Lower lobe of right lung (tissue), 2 donors: ENCODE measurements at regions not wholly inside any gene's neighbourhood (a gene's known extent, or its start where the extent isn't known, plus 50 kb on each side); places are given as distances from the start of the nearest gene placed in this dataset.

Source experiments
- ATAC-seq, 2 donors: fragments of 200-7000 bp; cut with Tn5 transposase; one replicate each; pipeline ENCODE4 v1.9.1; 2020 to 2022; ENCODE audit warnings: mild to moderate bottlenecking in 2 of 2, moderate library complexity in 2 of 2
- DNase-seq: peaks from one replicate; pipeline ENCODE4 v3.0.0-alpha.2; 2020
- H3K27ac ChIP-seq: fragments of 200-600 bp; one replicate; pipeline ENCODE4 v1.8.0; 2022
- H3K27me3 ChIP-seq: fragments of 200-600 bp; one replicate; pipeline ENCODE4 v1.8.0; 2022; ENCODE audit warnings: low read depth
- H3K36me3 ChIP-seq: fragments of 200-600 bp; one replicate; pipeline ENCODE4 v1.8.0; 2022; ENCODE audit warnings: mild to moderate bottlenecking
- H3K4me1 ChIP-seq: fragments of 200-600 bp; one replicate; pipeline ENCODE4 v1.8.0; 2022
- H3K4me3 ChIP-seq: fragments of 200-600 bp; one replicate; pipeline ENCODE4 v1.8.0; 2022; ENCODE audit warnings: mild to moderate bottlenecking
- H3K9me3 ChIP-seq: fragments of 200-600 bp; one replicate; pipeline ENCODE4 v1.8.0; 2022
- intact Hi-C: fragments of 100-400 bp; cut with DNase I; formaldehyde crosslinking; loops from one replicate; pipeline ENCODE4 v1.11.0; 2022
- TF ChIP-seq, protein P1 (sequence below): fragments of 200-600 bp; IDR thresholded peaks from one replicate; pipeline ENCODE4 v1.8.0; 2022; ENCODE audit warnings: antibody characterized with exemption, mild to moderate bottlenecking
- donor health status: DM: no; HTN: yes; CAD: no; lungs with severe emphysema.

DNA sequence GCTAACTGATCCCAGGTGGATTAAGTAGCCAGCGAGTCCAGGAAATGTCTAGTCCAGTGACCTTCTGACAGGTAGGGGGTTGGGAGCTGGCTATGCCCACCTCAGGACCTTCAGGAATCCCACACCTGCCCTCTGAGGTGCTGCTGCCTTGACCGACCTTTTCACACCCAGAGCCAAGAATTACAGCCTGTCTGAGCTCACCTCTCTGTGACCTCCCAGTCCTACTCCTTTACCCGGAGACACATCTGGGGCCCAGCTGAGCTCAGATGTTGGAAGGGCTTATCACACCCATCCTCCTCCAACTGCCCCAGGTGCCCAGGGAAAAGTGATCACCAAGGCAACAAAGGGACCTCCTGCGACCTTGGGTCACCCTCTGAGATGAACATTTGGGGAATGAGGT, 413.3 kb upstream of the TNP1 start:
- intact Hi-C loops = no loop called here
- Histone ChIP-seq H3K27ac (no peak overlapping the region), H3K4me3 (no peak overlapping the region), H3K4me1 (no peaks in the 10 kb centered on the region), H3K36me3 (no peaks in the 10 kb centered on the region), H3K9me3 (no peaks in the 10 kb centered on the region), H3K27me3 (no peaks in the 10 kb centered on the region)
- DNase-seq (no peak), ATAC-seq (no peak)
- TF ChIP-seq, protein P1, sequence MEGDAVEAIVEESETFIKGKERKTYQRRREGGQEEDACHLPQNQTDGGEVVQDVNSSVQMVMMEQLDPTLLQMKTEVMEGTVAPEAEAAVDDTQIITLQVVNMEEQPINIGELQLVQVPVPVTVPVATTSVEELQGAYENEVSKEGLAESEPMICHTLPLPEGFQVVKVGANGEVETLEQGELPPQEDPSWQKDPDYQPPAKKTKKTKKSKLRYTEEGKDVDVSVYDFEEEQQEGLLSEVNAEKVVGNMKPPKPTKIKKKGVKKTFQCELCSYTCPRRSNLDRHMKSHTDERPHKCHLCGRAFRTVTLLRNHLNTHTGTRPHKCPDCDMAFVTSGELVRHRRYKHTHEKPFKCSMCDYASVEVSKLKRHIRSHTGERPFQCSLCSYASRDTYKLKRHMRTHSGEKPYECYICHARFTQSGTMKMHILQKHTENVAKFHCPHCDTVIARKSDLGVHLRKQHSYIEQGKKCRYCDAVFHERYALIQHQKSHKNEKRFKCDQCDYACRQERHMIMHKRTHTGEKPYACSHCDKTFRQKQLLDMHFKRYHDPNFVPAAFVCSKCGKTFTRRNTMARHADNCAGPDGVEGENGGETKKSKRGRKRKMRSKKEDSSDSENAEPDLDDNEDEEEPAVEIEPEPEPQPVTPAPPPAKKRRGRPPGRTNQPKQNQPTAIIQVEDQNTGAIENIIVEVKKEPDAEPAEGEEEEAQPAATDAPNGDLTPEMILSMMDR = no peak

DNA sequence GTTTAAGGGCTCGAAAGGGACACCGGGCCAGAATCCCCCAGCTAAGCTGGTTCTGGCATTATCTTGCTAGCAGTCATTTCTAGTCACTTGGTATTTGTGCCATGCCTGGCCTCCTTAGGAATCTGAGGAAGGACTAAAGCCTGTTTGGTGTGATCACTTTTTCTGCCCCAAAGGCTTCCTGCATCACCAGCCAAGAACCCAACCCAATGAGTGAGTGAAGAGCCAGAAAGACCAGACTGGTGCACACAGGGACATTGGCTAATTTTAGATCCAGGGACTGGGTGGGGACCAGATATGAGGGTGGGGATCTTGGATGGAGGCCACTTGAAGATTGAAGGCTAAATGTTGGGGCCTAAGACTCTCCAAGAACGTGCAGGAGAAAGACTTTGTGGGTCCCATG, 411.9 kb upstream of the TNP1 start:
- no peak for ATAC-seq
- no peaks in the 10 kb centered on the region for H3K4me1 ChIP-seq
- H3K27me3 ChIP-seq = no peaks in the 10 kb centered on the region
- intact Hi-C loops = no loop called here
- TF ChIP-seq, protein P1 = no peak
- no peak overlapping the region for H3K4me3 ChIP-seq
- H3K27ac ChIP-seq = no peak overlapping the region
- no peaks in the 10 kb centered on the region for H3K9me3 ChIP-seq
- DNase-seq = no peak
- no peaks in the 10 kb centered on the region for H3K36me3 ChIP-seq

DNA sequence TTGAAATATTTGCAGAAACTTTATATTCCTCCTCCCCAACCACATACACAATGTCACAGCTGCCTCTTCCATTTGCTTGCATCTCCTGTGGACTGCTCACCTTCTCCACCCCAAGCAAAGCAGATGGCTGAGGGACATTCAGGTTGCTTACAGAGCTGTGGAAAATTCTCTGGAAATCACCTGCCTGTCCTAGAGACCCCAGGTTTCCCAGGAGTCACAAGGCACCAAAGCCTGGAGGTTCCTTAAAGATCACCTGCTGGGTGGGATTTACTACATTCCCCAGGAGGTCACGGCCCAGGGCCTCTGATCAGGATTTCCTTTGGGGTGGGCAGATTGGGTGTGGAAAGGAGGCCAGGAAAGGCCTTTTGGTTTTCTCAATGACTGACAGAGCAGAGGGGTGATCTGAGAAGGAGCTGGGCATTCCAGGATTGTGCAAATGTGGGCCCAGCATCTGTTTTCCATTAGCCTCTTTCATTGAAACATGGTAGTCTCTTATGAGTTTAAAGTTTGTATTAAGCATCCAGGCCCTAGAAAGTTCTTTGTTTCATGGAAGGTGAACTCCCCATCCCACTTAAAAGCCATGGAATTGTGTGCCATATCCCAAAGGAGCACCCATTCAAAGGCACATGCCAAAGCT, 410.7 kb upstream of the TNP1 start:
- ATAC-seq = no peak
- Histone ChIP-seq H3K4me3 (no peak overlapping the region), H3K36me3 (no peaks in the 10 kb centered on the region), H3K27me3 (no peaks in the 10 kb centered on the region), H3K9me3 (no peaks in the 10 kb centered on the region), H3K4me1 (no peaks in the 10 kb centered on the region), H3K27ac (no peak overlapping the region)
- no peak for DNase-seq
- TF ChIP-seq, protein P1 = no peak
- intact Hi-C loops = no loop called here

DNA sequence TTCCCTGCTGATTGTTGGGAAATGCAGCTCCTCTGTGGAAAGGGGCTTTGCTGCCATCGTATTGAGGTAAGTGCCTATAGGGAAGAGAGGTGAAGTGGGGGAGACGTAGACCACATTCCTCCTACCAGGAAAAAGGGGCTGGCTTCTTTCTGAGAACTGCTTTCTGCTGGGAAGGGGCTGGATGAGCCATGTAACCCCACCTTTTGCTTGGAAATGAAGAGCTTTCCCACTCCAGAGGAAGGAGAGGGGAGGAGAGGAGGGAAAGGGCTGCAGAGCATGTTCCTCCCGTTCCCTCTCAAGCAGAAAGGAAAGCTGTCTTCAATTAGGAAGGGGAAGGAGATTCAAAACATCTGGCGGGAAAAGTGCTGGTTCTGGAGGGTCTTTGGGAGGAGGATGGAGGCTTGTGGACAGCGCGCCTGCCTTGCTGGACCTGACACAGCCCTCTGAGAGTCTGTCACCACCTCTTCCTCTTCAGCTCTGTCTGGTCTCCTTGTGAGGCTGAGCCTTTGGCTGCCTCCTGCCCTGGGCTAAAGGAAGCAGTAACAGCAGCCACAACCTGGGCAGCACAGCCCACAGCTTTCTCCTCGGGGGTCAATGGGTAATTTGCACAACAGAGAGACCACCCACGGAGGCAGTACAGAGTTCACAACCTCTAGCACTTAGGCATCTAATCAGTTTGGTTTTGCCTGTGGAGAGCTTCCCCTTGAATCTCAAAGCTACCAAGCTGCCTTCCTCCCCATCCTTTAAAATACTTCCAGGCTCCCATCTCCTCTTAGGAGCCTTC, 410.0 kb upstream of the TNP1 start:
- H3K27ac ChIP-seq = no peak overlapping the region
- DNase-seq (no peak), ATAC-seq (no peak)
- no peak overlapping the region for H3K4me3 ChIP-seq
- no peaks in the 10 kb centered on the region for H3K36me3 ChIP-seq
- no peaks in the 10 kb centered on the region for H3K27me3 ChIP-seq
- H3K4me1 ChIP-seq = no peaks in the 10 kb centered on the region
- TF ChIP-seq, protein P1 = no peak
- intact Hi-C loops = no loop called here
- no peaks in the 10 kb centered on the region for H3K9me3 ChIP-seq

DNA sequence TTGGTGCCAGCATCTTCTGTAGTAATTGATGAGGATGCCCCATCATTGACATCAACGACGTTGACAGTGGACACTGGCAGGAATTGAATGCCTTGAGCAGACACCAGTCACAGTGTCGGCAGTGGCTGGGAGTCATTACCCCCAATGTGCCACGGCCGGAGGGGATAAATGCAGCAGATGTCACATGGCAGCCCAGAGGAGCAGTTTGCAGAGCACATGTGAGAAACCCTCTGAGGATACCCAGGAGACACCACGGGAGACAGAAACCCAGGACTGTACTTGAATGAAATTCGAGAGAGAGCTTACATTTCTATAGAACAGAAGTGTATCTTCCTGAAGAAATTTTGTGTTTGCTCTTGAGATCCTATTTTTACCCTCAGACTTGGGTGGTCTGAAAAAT, 409.1 kb upstream of the TNP1 start:
- no peak overlapping the region for H3K4me3 ChIP-seq
- DNase-seq (no peak), ATAC-seq (no peak)
- no peaks in the 10 kb centered on the region for H3K4me1 ChIP-seq
- no peaks in the 10 kb centered on the region for H3K9me3 ChIP-seq
- H3K27ac ChIP-seq = no peak overlapping the region
- H3K36me3 ChIP-seq = no peaks in the 10 kb centered on the region
- no peaks in the 10 kb centered on the region for H3K27me3 ChIP-seq
- TF ChIP-seq, protein P1 = no peak
- intact Hi-C loops = no loop called here
